ENCODE measurements at regions not wholly inside any gene's neighbourhood (a gene's known extent, or its start where the extent isn't known, plus 50 kb on each side); places are given as distances from the start of the nearest gene placed in this dataset.
"Not testable (repeated sequence)": the region's sequence is repeated elsewhere in the genome, so short reads cannot be mapped to it uniquely, and the experiment has no call there.

DNA sequence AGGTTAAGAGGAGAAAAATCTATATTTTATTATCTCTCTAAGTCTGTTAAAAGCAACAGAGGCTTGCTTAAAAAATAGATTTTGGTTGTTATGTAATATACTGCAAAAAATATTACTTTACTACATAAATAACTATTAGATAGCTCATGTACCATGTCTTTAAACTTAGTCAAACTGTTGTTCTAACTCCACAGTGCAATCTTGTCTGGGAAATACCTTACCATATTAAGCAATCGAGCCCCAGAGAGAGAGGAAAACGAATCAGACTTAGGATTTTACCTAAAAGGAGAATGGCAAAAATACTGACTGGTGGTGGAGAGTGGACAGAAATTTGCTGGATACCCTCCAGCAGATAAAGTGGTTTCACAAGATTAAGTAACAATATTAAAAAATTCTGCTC lies 647.0 kb downstream of the CDY1 start:
- H3K4me2 ChIP-seq (ENCODE audit: low read depth, low read length); H3K36me3 ChIP-seq (replicated peaks; ENCODE audit: insufficient read depth, low read length); H3K9ac ChIP-seq (ENCODE audit: low read length); H3K9me3 ChIP-seq (replicated peaks; ENCODE audit: insufficient read depth, low read length); H3K79me2 ChIP-seq (ENCODE audit: low read length); DNase-seq; H4K20me1 ChIP-seq (ENCODE audit: insufficient read depth, low read length); H3F3A ChIP-seq (ENCODE audit: insufficient read depth, low read length); H3K27me3 ChIP-seq (replicated peaks; ENCODE audit: insufficient read depth, low read length); H3K4me1 ChIP-seq (ENCODE audit: low read length); H3K9me2 ChIP-seq (replicated peaks; ENCODE audit: insufficient read depth, low read length); H2AFZ ChIP-seq (ENCODE audit: low read length); H3K4me3 ChIP-seq (ENCODE audit: low read length); H3K27ac ChIP-seq (ENCODE audit: low read length): not testable (repeated sequence)

DNA sequence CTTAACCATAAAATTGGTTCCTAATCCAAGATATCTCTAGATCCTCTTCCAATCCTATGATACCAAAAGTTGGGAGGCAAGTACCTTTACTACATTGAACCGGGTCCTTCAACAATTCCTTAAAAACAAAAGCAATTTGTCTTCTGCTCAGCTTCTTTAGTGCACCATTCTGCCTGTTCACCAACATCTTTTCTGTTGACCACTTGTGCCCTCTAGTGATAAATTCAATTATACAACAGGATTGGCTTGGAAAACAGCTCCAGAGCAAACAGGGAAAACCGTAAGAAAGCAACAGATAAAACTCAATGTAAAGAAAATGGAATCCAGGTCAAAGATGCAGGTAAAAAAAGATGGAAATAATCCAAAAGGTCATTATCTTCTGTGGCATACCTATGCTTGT lies 651.2 kb downstream of the CDY1 start:
- H3K27ac ChIP-seq (ENCODE audit: low read length); H3K27me3 ChIP-seq (replicated peaks; ENCODE audit: insufficient read depth, low read length); H3F3A ChIP-seq (ENCODE audit: insufficient read depth, low read length); DNase-seq; H3K4me3 ChIP-seq (ENCODE audit: low read length); H2AFZ ChIP-seq (ENCODE audit: low read length); H3K36me3 ChIP-seq (replicated peaks; ENCODE audit: insufficient read depth, low read length); H3K4me2 ChIP-seq (ENCODE audit: low read depth, low read length); H3K9ac ChIP-seq (ENCODE audit: low read length); H3K9me2 ChIP-seq (replicated peaks; ENCODE audit: insufficient read depth, low read length); H3K9me3 ChIP-seq (replicated peaks; ENCODE audit: insufficient read depth, low read length); H4K20me1 ChIP-seq (ENCODE audit: insufficient read depth, low read length); H3K79me2 ChIP-seq (ENCODE audit: low read length); H3K4me1 ChIP-seq (ENCODE audit: low read length): not testable (repeated sequence)

DNA sequence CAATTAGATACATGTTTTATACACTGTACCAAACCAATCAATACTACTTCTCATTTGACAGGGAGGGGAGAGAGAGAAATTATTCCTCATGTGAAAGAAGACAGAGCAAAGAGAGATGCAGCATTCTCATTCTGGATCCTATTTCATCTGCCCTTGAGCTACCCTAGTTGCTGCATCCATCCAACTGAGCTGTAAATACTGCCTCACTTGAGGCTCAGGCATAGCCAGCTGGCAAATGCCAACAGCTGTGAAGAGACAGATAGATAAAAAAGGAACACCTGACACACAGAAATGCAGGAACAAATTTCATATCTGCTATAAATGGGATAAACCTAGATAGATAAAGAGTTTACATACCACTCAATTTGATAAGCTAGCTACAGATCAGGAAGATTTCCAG lies 684.1 kb downstream of the CDY1 start:
- not testable (repeated sequence) for H3K4me2 ChIP-seq (ENCODE audit: low read depth, low read length); H3K27me3 ChIP-seq (replicated peaks; ENCODE audit: insufficient read depth, low read length); H3K4me3 ChIP-seq (ENCODE audit: low read length); H2AFZ ChIP-seq (ENCODE audit: low read length); H3K4me1 ChIP-seq (ENCODE audit: low read length); H3K79me2 ChIP-seq (ENCODE audit: low read length); H3K27ac ChIP-seq (ENCODE audit: low read length); H3K9ac ChIP-seq (ENCODE audit: low read length); H3F3A ChIP-seq (ENCODE audit: insufficient read depth, low read length); H3K36me3 ChIP-seq (replicated peaks; ENCODE audit: insufficient read depth, low read length); H3K9me3 ChIP-seq (replicated peaks; ENCODE audit: insufficient read depth, low read length); H4K20me1 ChIP-seq (ENCODE audit: insufficient read depth, low read length); H3K9me2 ChIP-seq (replicated peaks; ENCODE audit: insufficient read depth, low read length); DNase-seq

DNA sequence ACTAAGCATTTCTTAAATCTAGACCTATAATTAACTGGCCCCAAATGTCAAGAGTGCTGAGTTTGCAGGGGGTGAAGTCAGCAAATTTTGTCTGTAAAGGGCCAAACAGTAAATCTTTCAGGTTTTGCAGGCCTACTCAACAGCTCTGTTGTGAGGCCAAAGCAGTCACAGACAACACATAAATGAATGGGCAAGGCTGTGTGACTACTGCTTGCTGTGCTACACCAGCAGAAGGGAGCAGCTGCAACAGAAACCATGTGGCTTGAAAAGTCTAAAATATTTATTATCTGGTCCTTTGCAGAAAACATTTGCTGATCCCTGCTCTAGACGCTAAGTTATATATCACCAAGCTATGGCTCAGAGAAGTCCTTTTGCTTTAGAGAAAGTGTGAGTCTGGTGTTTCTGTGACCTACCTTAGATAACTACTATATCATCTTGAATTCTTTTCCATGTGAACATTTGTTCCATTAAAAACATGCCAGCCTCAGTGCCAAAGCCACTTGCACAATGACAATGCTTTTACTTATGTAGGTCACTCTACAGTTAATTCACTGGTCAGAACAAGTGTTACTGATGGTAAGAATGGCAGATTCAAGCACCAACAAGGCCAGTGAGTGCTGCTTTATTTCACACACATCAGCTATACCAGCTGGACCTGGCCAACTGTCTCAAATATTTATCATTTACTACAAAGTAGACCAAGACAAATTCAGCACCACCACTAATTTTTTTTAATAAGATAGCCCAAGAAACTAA lies 684.9 kb downstream of the CDY1 start:
- H3K79me2 ChIP-seq (ENCODE audit: low read length); H3F3A ChIP-seq (ENCODE audit: insufficient read depth, low read length); H4K20me1 ChIP-seq (ENCODE audit: insufficient read depth, low read length); H3K27ac ChIP-seq (ENCODE audit: low read length); H3K27me3 ChIP-seq (replicated peaks; ENCODE audit: insufficient read depth, low read length); DNase-seq; H3K36me3 ChIP-seq (replicated peaks; ENCODE audit: insufficient read depth, low read length); H3K9ac ChIP-seq (ENCODE audit: low read length); H3K4me2 ChIP-seq (ENCODE audit: low read depth, low read length); H3K4me1 ChIP-seq (ENCODE audit: low read length); H3K9me3 ChIP-seq (replicated peaks; ENCODE audit: insufficient read depth, low read length); H3K4me3 ChIP-seq (ENCODE audit: low read length); H2AFZ ChIP-seq (ENCODE audit: low read length); H3K9me2 ChIP-seq (replicated peaks; ENCODE audit: insufficient read depth, low read length): not testable (repeated sequence)

DNA sequence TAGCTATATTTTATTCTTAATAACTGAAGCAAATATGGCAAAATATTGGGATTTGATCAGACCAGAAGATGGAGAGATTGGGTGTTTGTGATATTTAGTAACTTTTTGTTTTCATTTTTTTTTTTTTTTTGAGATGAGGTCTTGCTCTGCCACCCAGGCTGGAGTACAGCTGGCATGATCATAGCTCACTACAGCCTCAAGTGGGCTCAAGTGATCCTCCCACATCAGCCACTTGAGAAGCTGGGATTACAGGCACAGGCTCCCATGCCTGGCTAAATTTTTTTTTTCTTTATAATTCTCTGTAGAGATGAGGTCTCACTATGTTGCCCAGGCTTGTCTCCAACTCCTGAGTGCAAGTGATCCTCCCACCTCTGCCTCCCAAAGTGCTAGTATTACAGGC lies 686.4 kb downstream of the CDY1 start:
- not testable (repeated sequence) for H3K27me3 ChIP-seq (replicated peaks; ENCODE audit: insufficient read depth, low read length); H3K79me2 ChIP-seq (ENCODE audit: low read length); H3K9me3 ChIP-seq (replicated peaks; ENCODE audit: insufficient read depth, low read length); H3K4me3 ChIP-seq (ENCODE audit: low read length); DNase-seq; H3K9me2 ChIP-seq (replicated peaks; ENCODE audit: insufficient read depth, low read length); H3K36me3 ChIP-seq (replicated peaks; ENCODE audit: insufficient read depth, low read length); H3K27ac ChIP-seq (ENCODE audit: low read length); H3K4me2 ChIP-seq (ENCODE audit: low read depth, low read length); H2AFZ ChIP-seq (ENCODE audit: low read length); H3K9ac ChIP-seq (ENCODE audit: low read length); H4K20me1 ChIP-seq (ENCODE audit: insufficient read depth, low read length); H3F3A ChIP-seq (ENCODE audit: insufficient read depth, low read length); H3K4me1 ChIP-seq (ENCODE audit: low read length)

DNA sequence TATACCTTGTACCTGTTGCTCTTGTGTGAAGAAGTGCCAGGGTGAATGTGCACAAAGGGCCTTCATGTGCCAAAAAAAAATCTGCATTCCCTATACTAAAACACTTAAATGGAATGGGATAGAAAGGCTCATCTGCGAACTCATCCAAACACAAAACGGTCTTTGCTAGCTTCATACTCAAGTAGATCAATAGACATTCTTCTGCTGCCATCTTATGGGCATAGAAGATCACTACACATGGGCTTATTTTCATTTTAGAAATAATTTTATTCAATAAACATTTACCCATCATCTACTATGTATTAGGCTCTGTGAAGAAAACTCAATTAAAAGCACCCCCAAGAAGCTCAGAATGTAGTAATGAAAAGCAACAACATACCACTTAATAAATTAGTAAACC lies 693.1 kb downstream of the CDY1 start:
- not testable (repeated sequence) for H3K9ac ChIP-seq (ENCODE audit: low read length); H3K4me3 ChIP-seq (ENCODE audit: low read length); H3K79me2 ChIP-seq (ENCODE audit: low read length); H4K20me1 ChIP-seq (ENCODE audit: insufficient read depth, low read length); H3K36me3 ChIP-seq (replicated peaks; ENCODE audit: insufficient read depth, low read length); H3K27ac ChIP-seq (ENCODE audit: low read length); H3F3A ChIP-seq (ENCODE audit: insufficient read depth, low read length); H3K27me3 ChIP-seq (replicated peaks; ENCODE audit: insufficient read depth, low read length); H3K9me3 ChIP-seq (replicated peaks; ENCODE audit: insufficient read depth, low read length); H3K4me2 ChIP-seq (ENCODE audit: low read depth, low read length); H2AFZ ChIP-seq (ENCODE audit: low read length); H3K9me2 ChIP-seq (replicated peaks; ENCODE audit: insufficient read depth, low read length); H3K4me1 ChIP-seq (ENCODE audit: low read length); DNase-seq

DNA sequence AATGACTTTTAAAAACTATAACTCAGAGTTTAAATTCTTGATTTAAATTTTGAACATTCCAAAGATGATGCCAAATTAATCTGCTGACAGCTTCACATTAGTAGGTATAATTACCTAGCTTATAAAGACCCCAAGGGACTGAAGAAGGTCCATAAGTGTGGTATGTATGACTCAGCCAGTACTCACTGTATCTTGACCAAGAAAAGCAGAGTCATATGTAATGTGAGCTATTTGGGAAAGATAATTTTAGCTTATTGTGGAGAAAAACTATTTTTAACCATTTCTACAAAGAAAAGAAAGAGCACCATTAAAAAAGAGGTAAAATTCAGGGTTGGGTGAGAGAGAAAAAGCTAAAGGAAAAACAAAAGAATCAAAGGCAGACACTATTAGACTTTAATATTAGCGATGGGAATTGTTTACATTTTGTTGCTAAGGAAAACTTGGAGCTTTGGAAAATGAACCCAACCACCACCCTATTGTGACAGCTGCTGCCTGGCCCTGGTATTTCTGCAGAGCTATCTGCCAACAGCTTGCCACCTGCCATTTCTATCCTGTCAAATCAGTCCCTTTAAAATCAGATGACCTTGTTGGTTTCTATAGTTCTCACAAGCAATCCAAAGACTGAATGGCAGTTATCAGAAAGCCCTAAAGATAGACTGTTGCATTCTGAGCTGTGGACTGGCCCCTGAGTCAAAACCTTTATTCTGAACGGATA lies 697.7 kb downstream of the CDY1 start:
- not testable (repeated sequence) for H3K9me3 ChIP-seq (replicated peaks; ENCODE audit: insufficient read depth, low read length); H2AFZ ChIP-seq (ENCODE audit: low read length); H3K4me1 ChIP-seq (ENCODE audit: low read length); H3K27me3 ChIP-seq (replicated peaks; ENCODE audit: insufficient read depth, low read length); H3K36me3 ChIP-seq (replicated peaks; ENCODE audit: insufficient read depth, low read length); H3K27ac ChIP-seq (ENCODE audit: low read length); H3K9me2 ChIP-seq (replicated peaks; ENCODE audit: insufficient read depth, low read length); DNase-seq; H3F3A ChIP-seq (ENCODE audit: insufficient read depth, low read length); H3K79me2 ChIP-seq (ENCODE audit: low read length); H3K4me2 ChIP-seq (ENCODE audit: low read depth, low read length); H3K4me3 ChIP-seq (ENCODE audit: low read length); H3K9ac ChIP-seq (ENCODE audit: low read length); H4K20me1 ChIP-seq (ENCODE audit: insufficient read depth, low read length)

DNA sequence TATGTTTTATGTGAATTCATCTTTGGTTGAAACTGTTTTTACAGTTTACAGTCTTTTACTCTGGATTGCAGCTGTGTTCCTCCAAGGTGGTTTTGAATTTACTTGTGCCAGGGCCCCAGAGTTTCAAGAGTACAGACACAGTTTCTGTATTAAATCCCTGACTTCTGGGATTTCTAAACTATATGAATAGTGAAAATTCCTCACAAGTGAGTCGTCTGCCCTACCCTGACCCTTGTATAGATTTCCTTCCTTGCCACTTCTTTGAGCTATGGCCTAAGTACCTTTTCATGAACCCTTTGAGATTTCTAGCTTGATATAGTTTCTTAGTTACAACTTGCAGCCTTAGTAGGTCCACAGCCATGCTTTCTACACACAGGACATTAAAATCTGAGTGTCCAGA lies 700.8 kb downstream of the CDY1 start:
- H3K9me3 ChIP-seq (replicated peaks; ENCODE audit: insufficient read depth, low read length); H3K36me3 ChIP-seq (replicated peaks; ENCODE audit: insufficient read depth, low read length); H3K4me1 ChIP-seq (ENCODE audit: low read length); H3K79me2 ChIP-seq (ENCODE audit: low read length); H3F3A ChIP-seq (ENCODE audit: insufficient read depth, low read length); H3K9me2 ChIP-seq (replicated peaks; ENCODE audit: insufficient read depth, low read length); H3K4me2 ChIP-seq (ENCODE audit: low read depth, low read length); H2AFZ ChIP-seq (ENCODE audit: low read length); H3K27ac ChIP-seq (ENCODE audit: low read length); H3K4me3 ChIP-seq (ENCODE audit: low read length); H3K9ac ChIP-seq (ENCODE audit: low read length); H4K20me1 ChIP-seq (ENCODE audit: insufficient read depth, low read length); H3K27me3 ChIP-seq (replicated peaks; ENCODE audit: insufficient read depth, low read length); DNase-seq: not testable (repeated sequence)
